ENCODE measurements at regions not wholly inside any gene's neighbourhood (a gene's known extent, or its start where the extent isn't known, plus 50 kb on each side); places are given as distances from the start of the nearest gene placed in this dataset.

- no peak overlapping the region for H3K4me3 ChIP-seq
- peaks cover 0 to 5% (median 0%) of the 10 kb centered on the region in 4 donors for H3K9me3 ChIP-seq
- 89% methylated on average over 2 of the region's 2 CpGs for WGBS, 2 donors
- H3K4me1 ChIP-seq: no peaks in the 10 kb centered on the region
- DNase-seq: no peak
- no peak for ATAC-seq (ENCODE audit: low FRiP score in 2 of 2)
- no peaks in the 10 kb centered on the region for H3K27me3 ChIP-seq
- TF ChIP-seq EP300 (IDR thresholded peaks at IDR 0.05) (no peak), POLR2AphosphoS5 (IDR thresholded peaks at IDR 0.05) (no peak), POLR2A (IDR thresholded peaks at IDR 0.05) (no peak)
- TF ChIP-seq, protein P1, sequence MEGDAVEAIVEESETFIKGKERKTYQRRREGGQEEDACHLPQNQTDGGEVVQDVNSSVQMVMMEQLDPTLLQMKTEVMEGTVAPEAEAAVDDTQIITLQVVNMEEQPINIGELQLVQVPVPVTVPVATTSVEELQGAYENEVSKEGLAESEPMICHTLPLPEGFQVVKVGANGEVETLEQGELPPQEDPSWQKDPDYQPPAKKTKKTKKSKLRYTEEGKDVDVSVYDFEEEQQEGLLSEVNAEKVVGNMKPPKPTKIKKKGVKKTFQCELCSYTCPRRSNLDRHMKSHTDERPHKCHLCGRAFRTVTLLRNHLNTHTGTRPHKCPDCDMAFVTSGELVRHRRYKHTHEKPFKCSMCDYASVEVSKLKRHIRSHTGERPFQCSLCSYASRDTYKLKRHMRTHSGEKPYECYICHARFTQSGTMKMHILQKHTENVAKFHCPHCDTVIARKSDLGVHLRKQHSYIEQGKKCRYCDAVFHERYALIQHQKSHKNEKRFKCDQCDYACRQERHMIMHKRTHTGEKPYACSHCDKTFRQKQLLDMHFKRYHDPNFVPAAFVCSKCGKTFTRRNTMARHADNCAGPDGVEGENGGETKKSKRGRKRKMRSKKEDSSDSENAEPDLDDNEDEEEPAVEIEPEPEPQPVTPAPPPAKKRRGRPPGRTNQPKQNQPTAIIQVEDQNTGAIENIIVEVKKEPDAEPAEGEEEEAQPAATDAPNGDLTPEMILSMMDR (IDR thresholded peaks at IDR 0.05): no peak
- no peak overlapping the region for H3K27ac ChIP-seq
- no peaks in the 10 kb centered on the region for H3K36me3 ChIP-seq
Measured at GRCh38 chr4:27142841-27143240, 282.2 kb downstream of the STIM2 start.

- DNase-seq (no peak), ATAC-seq (ENCODE audit: low FRiP score in 2 of 2) (no peak)
- Histone ChIP-seq H3K27ac (no peak overlapping the region), H3K4me1 (no peaks in the 10 kb centered on the region), H3K36me3 (no peaks in the 10 kb centered on the region), H3K27me3 (no peaks in the 10 kb centered on the region), H3K4me3 (no peak overlapping the region), H3K9me3 (no peaks in the 10 kb centered on the region)
- TF ChIP-seq POLR2A (IDR thresholded peaks at IDR 0.05) (no peak), POLR2AphosphoS5 (IDR thresholded peaks at IDR 0.05) (no peak), EP300 (IDR thresholded peaks at IDR 0.05) (no peak)
- TF ChIP-seq, protein P1 (IDR thresholded peaks at IDR 0.05): no peak
- WGBS, 2 donors: 45 to 59% methylated on average over 2 of the region's 2 CpGs
Measured at GRCh38 chr4:27145597-27145996, 285.0 kb downstream of the STIM2 start.

- Histone ChIP-seq H3K27me3 (no peaks in the 10 kb centered on the region), H3K36me3 (no peaks in the 10 kb centered on the region), H3K4me3 (no peak overlapping the region), H3K27ac (no peak overlapping the region), H3K4me1 (no peaks in the 10 kb centered on the region), H3K9me3 (no peaks in the 10 kb centered on the region)
- ATAC-seq (ENCODE audit: low FRiP score in 2 of 2): no peak
- 77 to 79% methylated on average over 1 of the region's 1 CpG for WGBS, 2 donors
- TF ChIP-seq POLR2AphosphoS5 (IDR thresholded peaks at IDR 0.05): no peak
- TF ChIP-seq POLR2A (IDR thresholded peaks at IDR 0.05): no peak
- no peak for TF ChIP-seq EP300 (IDR thresholded peaks at IDR 0.05)
- TF ChIP-seq, protein P1 (IDR thresholded peaks at IDR 0.05): no peak
- no peak for DNase-seq
Measured at GRCh38 chr4:27148211-27148895, 287.7 kb downstream of the STIM2 start.

DNA sequence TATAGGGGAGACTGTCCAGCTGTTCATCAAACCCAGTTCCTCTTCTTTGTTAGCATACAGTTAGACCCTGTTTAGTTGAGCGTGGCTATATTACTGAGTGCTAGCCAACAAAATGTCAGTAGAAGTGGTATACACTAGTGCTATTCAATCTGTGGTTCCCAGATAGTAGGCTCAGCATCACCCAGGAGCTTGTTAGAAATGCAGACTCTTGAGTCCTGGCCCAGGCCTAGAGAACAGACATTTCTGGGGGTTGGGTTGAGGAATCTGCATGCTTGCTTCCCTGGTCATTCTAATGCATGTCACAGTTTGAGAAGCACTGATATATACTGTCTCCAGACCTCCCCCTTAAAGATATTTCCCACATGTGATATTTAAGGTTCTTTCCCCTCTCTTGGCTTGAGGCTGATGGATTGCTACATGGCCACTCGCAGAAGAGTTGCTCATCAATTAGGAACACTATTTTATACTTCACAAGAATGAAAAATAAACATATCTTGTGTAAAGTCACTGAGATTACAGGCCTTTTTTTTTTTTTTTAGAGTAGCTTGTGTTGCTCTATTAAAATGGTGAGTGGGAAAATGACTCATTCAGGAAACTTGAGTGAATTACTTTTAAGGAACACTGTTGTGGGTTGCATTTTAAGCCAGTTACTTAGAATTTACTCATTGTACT is 289.0 kb downstream of the STIM2 start:
- no peaks in the 10 kb centered on the region for H3K36me3 ChIP-seq
- ATAC-seq (ENCODE audit: low FRiP score in 2 of 2) (no peak), DNase-seq (no peak)
- H3K9me3 ChIP-seq: no peaks in the 10 kb centered on the region
- WGBS, 2 donors: 54 to 64% methylated on average over 2 of the region's 2 CpGs
- H3K4me3 ChIP-seq: no peak overlapping the region
- TF ChIP-seq EP300 (IDR thresholded peaks at IDR 0.05): no peak
- TF ChIP-seq, protein P1 (IDR thresholded peaks at IDR 0.05): no peak
- TF ChIP-seq POLR2AphosphoS5 (IDR thresholded peaks at IDR 0.05): no peak
- no peak for TF ChIP-seq POLR2A (IDR thresholded peaks at IDR 0.05)
- H3K27ac ChIP-seq: no peak overlapping the region
- no peaks in the 10 kb centered on the region for H3K27me3 ChIP-seq
- H3K4me1 ChIP-seq: no peaks in the 10 kb centered on the region
